Lower leg skin (tissue), 4 donors: ENCODE measurements at regions not wholly inside any gene's neighbourhood (a gene's known extent, or its start where the extent isn't known, plus 50 kb on each side); places are given as distances from the start of the nearest gene placed in this dataset.

ENCODE experiments used
- DNase-seq, 2 donors: peaks; one replicate each; pipeline ENCODE4 v3.0.0-alpha.2; 2019; ENCODE audit warnings: low spot score in 2 of 2
- H3K4me3 ChIP-seq: fragments of 200-600 bp; sonication (generic); 2 replicates; pipeline ENCODE4 v1.5.1; 2017; ENCODE audit warnings: mild to moderate bottlenecking, low read depth; ENCODE audit not compliant: poor library complexity, severe bottlenecking
- CTCF ChIP-seq, 3 donors: fragments of 450-650 bp; IDR thresholded peaks; one replicate each; pipeline ENCODE4 v1.5.1; 2016; ENCODE audit warnings: antibody characterized with exemption in 3 of 3, mild to moderate bottlenecking in 3 of 3, moderate library complexity in 2 of 3
- POLR2A ChIP-seq, 2 donors: fragments of 450-650 bp; IDR thresholded peaks; one replicate each; pipeline ENCODE4 v1.6.1; 2016 to 2017; ENCODE audit warnings: antibody characterized with exemption in 2 of 2, mild to moderate bottlenecking in 1 of 2, moderate library complexity in 1 of 2
- WGBS, 2 donors: methylation state at CpG; one replicate each; pipeline ENCODE4 v1.1.5; 2018; 5-methylcytosine and 5-hydroxymethylcytosine counted together
- intact Hi-C: fragments of 100-400 bp; cut with DNase I; formaldehyde crosslinking; loops from one replicate; pipeline ENCODE4 v1.15.0; 2023; ENCODE audit warnings: low total_unique reads

GRCh38 chr5:100641833-100642232, 106.7 kb downstream of the FAM174A start:
- intact Hi-C loops, result no loop called here
- no peak overlapping the region for H3K4me3 ChIP-seq
- no peak for DNase-seq
- TF ChIP-seq POLR2A (IDR thresholded peaks at IDR 0.05), result no peak
- no peak for TF ChIP-seq CTCF (IDR thresholded peaks at IDR 0.05)
- WGBS, 2 donors, result 35 to 49% methylated on average over 4 of the region's 4 CpGs

DNA sequence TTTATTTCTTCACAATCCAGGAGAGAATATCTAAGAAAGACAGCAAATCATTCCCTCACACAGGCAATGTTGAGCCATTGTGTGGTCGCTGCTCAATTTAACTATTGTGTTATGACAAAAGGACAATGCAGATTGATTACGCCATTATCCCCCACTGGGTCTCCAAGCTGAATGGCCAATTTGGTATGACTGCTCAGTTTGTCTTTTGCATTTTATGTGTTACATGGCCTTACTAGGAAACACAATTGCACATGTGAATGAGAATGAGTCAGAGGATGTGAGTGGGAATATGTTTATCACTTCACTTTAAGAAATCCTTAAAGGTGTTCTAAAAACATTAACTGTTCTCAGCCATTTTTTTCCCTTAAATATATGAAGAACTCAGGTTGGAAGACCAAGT, 108.3 kb downstream of the FAM174A start:
- no peak overlapping the region for H3K4me3 ChIP-seq
- 82 to 83% methylated on average over 2 of the region's 2 CpGs for WGBS, 2 donors
- intact Hi-C loops, result no loop called here
- TF ChIP-seq CTCF (IDR thresholded peaks at IDR 0.05) (no peak), POLR2A (IDR thresholded peaks at IDR 0.05) (no peak)
- no peak for DNase-seq

GRCh38 chr5:100644185-100644584, 109.0 kb downstream of the FAM174A start:
- WGBS, 2 donors, result 69 to 86% methylated on average over 2 of the region's 2 CpGs
- no peak for DNase-seq
- TF ChIP-seq CTCF (IDR thresholded peaks at IDR 0.05), result no peak
- no peak for TF ChIP-seq POLR2A (IDR thresholded peaks at IDR 0.05)
- intact Hi-C loops, result no loop called here
- H3K4me3 ChIP-seq, result no peak overlapping the region

- TF ChIP-seq POLR2A (IDR thresholded peaks at IDR 0.05) (no peak), CTCF (IDR thresholded peaks at IDR 0.05) (no peak)
- WGBS, 2 donors, result 62 to 91% methylated on average over 3 of the region's 3 CpGs
These were observed 109.6 kb downstream of the FAM174A start for GRCh38 chr5:100644776-100645175.

GRCh38 chr5:100646011-100646410, 110.8 kb downstream of the FAM174A start:
- 77 to 81% methylated on average over 3 of the region's 3 CpGs for WGBS, 2 donors
- TF ChIP-seq CTCF (IDR thresholded peaks at IDR 0.05), result no peak
- TF ChIP-seq POLR2A (IDR thresholded peaks at IDR 0.05), result no peak
- DNase-seq, result no peak
- H3K4me3 ChIP-seq, result no peak overlapping the region
- intact Hi-C loops, result no loop called here

More at GRCh38 chr5:100644776-100645175, 109.6 kb downstream of the FAM174A start:
- intact Hi-C loops, result no loop called here
- no peak overlapping the region for H3K4me3 ChIP-seq
- no peak for DNase-seq

DNA sequence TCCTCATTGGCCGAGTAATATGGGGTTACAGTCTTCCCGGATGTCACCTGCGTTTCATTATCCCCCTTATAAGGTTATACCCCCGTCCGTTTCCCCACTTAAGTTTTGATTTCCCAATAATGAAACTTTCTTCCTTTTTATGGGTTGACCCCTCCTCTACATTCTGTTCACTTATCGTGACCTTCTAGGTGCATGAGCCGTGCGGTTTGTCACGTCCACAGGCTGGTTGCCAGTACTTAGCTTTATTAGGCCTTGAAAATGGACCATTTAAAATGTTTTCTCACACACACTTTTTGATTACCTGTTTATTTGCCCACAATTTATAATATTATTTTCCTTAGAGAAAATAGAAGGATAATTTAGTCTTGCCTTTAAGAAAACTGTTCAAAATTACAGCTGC, 111.5 kb downstream of the FAM174A start:
- no peak overlapping the region for H3K4me3 ChIP-seq
- TF ChIP-seq CTCF (IDR thresholded peaks at IDR 0.05), result no peak
- intact Hi-C loops, result no loop called here
- no peak for DNase-seq
- 78 to 92% methylated on average over 9 of the region's 9 CpGs for WGBS, 2 donors
